SK-N-SH (cell line): ENCODE measurements at regions not wholly inside any gene's neighbourhood (a gene's known extent, or its start where the extent isn't known, plus 50 kb on each side); places are given as distances from the start of the nearest gene placed in this dataset.

Source experiments
- CTCF ChIA-PET: fragments of 300-600, 350-600 bp; formaldehyde crosslinking; extraction: SDS; loops from one replicate; lab custom pipeline; 2021; lab: Yijun Ruan, JAX
- POLR2A ChIA-PET: fragments of 350-600 bp; sonication (Branson Sonifier 250); formaldehyde crosslinking; extraction: SDS; loops from one replicate; lab custom pipeline; 2020; ENCODE audit warnings: antibody characterized with exemption, inconsistent platforms; lab: Yijun Ruan, JAX
- DNase-seq: peaks from one replicate; pipeline ENCODE4 v3.0.0; 2012
- H2AFZ ChIP-seq: fragments of 200-600 bp; sonication (generic); 2 replicates; pipeline ENCODE4 v1.8.1; 2016; ENCODE audit warnings: antibody characterized with exemption, mild to moderate bottlenecking, low read depth
- H3F3A ChIP-seq: fragments of 200-600 bp; sonication (generic); replicated peaks from 2 replicates; pipeline ENCODE3; 2016; ENCODE audit warnings: antibody characterized with exemption, mild to moderate bottlenecking; ENCODE audit not compliant: insufficient read depth
- H3K27ac ChIP-seq, 2 experiments: fragments of 200-500 bp in 1 of 2; fragments of 200-600 bp in 1 of 2; sonication (Bioruptor generic) in 1 of 2; sonication (generic), shearing (Covaris generic) in 1 of 2; 2 replicates each; pipeline versions ENCODE4 v1.5.1 to v1.6.1; 2014 to 2016; ENCODE audit warnings: low read depth in 2 of 2, inconsistent platforms in 1 of 2, low read length in 1 of 2, mild to moderate bottlenecking in 1 of 2, mixed read lengths in 1 of 2
- H3K27me3 ChIP-seq: fragments of 200-600 bp; sonication (generic), shearing (Covaris generic); 2 replicates; pipeline ENCODE4 v1.6.1; 2016; ENCODE audit warnings: mixed run types; ENCODE audit not compliant: insufficient read depth
- H3K36me3 ChIP-seq, 2 experiments: fragments of 200-500 bp in 1 of 2; fragments of 200-600 bp in 1 of 2; sonication (Bioruptor generic) in 1 of 2; sonication (generic) in 1 of 2; replicated peaks in 1 of 2; 2 replicates each; pipeline versions ENCODE3 to v1.5.1; 2014 to 2016; ENCODE audit warnings: low read length in 1 of 2, mild to moderate bottlenecking in 1 of 2; ENCODE audit not compliant: insufficient read depth in 2 of 2, control insufficient read depth in 1 of 2
- H3K4me1 ChIP-seq, 2 experiments: fragments of 200-500 bp in 1 of 2; fragments of 200-600 bp in 1 of 2; sonication (Bioruptor generic) in 1 of 2; sonication (generic), shearing (Covaris generic) in 1 of 2; 2 replicates each; pipeline versions ENCODE4 v1.5.1 to v1.6.1; 2014 to 2016; ENCODE audit warnings: low read depth in 1 of 2, low read length in 1 of 2, mixed run types in 1 of 2; ENCODE audit not compliant: insufficient read depth in 2 of 2, control insufficient read depth in 1 of 2
- H3K4me2 ChIP-seq: fragments of 200-600 bp; sonication (generic), shearing (Covaris generic); 2 replicates; pipeline ENCODE4 v1.6.1; 2017; ENCODE audit warnings: mixed run types
- H3K4me3 ChIP-seq, 2 experiments: fragments of 200-500 bp in 1 of 2; fragments of 200-600 bp in 1 of 2; sonication (Bioruptor generic) in 1 of 2; sonication (generic), shearing (Covaris generic) in 1 of 2; 2 replicates each; pipeline versions ENCODE4 v1.5.1 to v1.8.1; 2014 to 2016; ENCODE audit warnings: low read depth in 2 of 2, inconsistent platforms in 1 of 2, low read length in 1 of 2, mild to moderate bottlenecking in 1 of 2, mixed read lengths in 1 of 2, moderate library complexity in 1 of 2
- H3K79me2 ChIP-seq: fragments of 200-600 bp; sonication (generic); 2 replicates; pipeline ENCODE4 v1.8.1; 2017; ENCODE audit warnings: mild to moderate bottlenecking; ENCODE audit not compliant: insufficient read depth
- H3K9ac ChIP-seq: fragments of 200-600 bp; sonication (generic); 2 replicates; pipeline ENCODE4 v1.6.1; 2017; ENCODE audit warnings: mixed run types
- H3K9me2 ChIP-seq: fragments of 200-600 bp; sonication (generic); 2 replicates; pipeline ENCODE4 v1.6.1; 2017; ENCODE audit warnings: mixed run types
- H3K9me3 ChIP-seq: fragments of 200-600 bp; sonication (generic); 2 replicates; pipeline ENCODE4 v1.6.1; 2017; ENCODE audit warnings: mixed run types, mild to moderate bottlenecking, moderate library complexity
- H4K20me1 ChIP-seq: fragments of 200-600 bp; sonication (generic); 2 replicates; pipeline ENCODE4 v1.6.1; 2017; ENCODE audit warnings: mild to moderate bottlenecking, mixed run types; ENCODE audit not compliant: insufficient read depth
- CHD2 ChIP-seq: fragments of 150-350 bp; IDR thresholded peaks from 2 replicates; pipeline ENCODE4 v1.6.1; 2018; ENCODE audit warnings: low read length; ENCODE audit not compliant: partially characterized antibody
- CTCF ChIP-seq: fragments of 200-600 bp; sonication (generic); IDR thresholded peaks from 2 replicates; pipeline ENCODE4 v1.6.1; 2017; ENCODE audit warnings: antibody characterized with exemption, mild to moderate bottlenecking, moderate library complexity
- ELF1 ChIP-seq: IDR thresholded peaks from 2 replicates; pipeline ENCODE4 v1.4.0; 2012
- EP300 ChIP-seq, 2 experiments: IDR thresholded peaks; 2 replicates each; pipeline versions ENCODE4 v1.4.0 to v1.6.1; 2012; ENCODE audit warnings: borderline replicate concordance in 1 of 2, low read depth in 1 of 2, low read length in 1 of 2
- FOXM1 ChIP-seq: IDR thresholded peaks from 2 replicates; pipeline ENCODE4 v1.4.0; 2012; ENCODE audit warnings: low read depth, mild to moderate bottlenecking
- GATA2 ChIP-seq: sonication (generic); formaldehyde crosslinking; IDR thresholded peaks from 2 replicates; pipeline ENCODE4 v1.5.0; 2020; ENCODE audit warnings: mild to moderate bottlenecking, missing genetic modification reagents
- IRF3 ChIP-seq: fragments of 150-350 bp; IDR thresholded peaks from 2 replicates; pipeline ENCODE4 v1.6.1; 2016; ENCODE audit warnings: mild to moderate bottlenecking, low read depth, low read length
- JUND ChIP-seq: IDR thresholded peaks from 2 replicates; pipeline ENCODE4 v1.4.0; 2012
- MAX ChIP-seq: IDR thresholded peaks from 2 replicates; pipeline ENCODE4 v1.4.0; 2012; ENCODE audit warnings: low read depth
- POLR2AphosphoS5 ChIP-seq: IDR thresholded peaks from 2 replicates; pipeline ENCODE4 v1.6.1; 2012; ENCODE audit warnings: low read depth, low read length
- RCOR1 ChIP-seq: fragments of 150-350 bp; IDR thresholded peaks from 2 replicates; pipeline ENCODE4 v1.6.1; 2017; ENCODE audit warnings: antibody characterized with exemption, low read length
- REST ChIP-seq: IDR thresholded peaks from 2 replicates; pipeline ENCODE4 v1.6.1; 2012; ENCODE audit warnings: mild to moderate bottlenecking, low read depth, low read length, moderate library complexity
- RFX5 ChIP-seq: IDR thresholded peaks from 2 replicates; pipeline ENCODE4 v1.6.1; 2012; ENCODE audit warnings: mild to moderate bottlenecking, improper control_type of control experiment, low read length
- RXRA ChIP-seq: IDR thresholded peaks from 2 replicates; pipeline ENCODE4 v1.4.0; 2012; ENCODE audit warnings: low read depth, mild to moderate bottlenecking, borderline replicate concordance
- SIN3A ChIP-seq: IDR thresholded peaks from 2 replicates; pipeline ENCODE4 v1.6.1; 2012; ENCODE audit warnings: low read depth, mild to moderate bottlenecking, low read length, moderate library complexity, borderline replicate concordance
- TAF1 ChIP-seq: IDR thresholded peaks from 2 replicates; pipeline ENCODE4 v1.6.1; 2012; ENCODE audit warnings: low read depth, mild to moderate bottlenecking, low read length, moderate library complexity, borderline replicate concordance
- TCF12 ChIP-seq: IDR thresholded peaks from 2 replicates; pipeline ENCODE4 v1.4.0; 2012
- USF2 ChIP-seq: fragments of 150-350 bp; IDR thresholded peaks from 2 replicates; pipeline ENCODE4 v1.6.1; 2017; ENCODE audit warnings: antibody characterized with exemption, low read length, low read depth, borderline replicate concordance
- YY1 ChIP-seq: IDR thresholded peaks from 2 replicates; pipeline ENCODE4 v1.4.0; 2012; ENCODE audit warnings: low read depth, mild to moderate bottlenecking
- WGBS: methylation state at CpG from one replicate; pipeline ENCODE4 v1.1.6; 2017; ENCODE audit warnings: low lambda C conversion rate; 5-methylcytosine and 5-hydroxymethylcytosine counted together

- CTCF ChIA-PET: no interaction called here
- no peak overlapping the region for H3K27ac ChIP-seq
- no peaks in the 10 kb centered on the region for H3K36me3 ChIP-seq
Measured at GRCh38 chr4:152218576-152218975, 317.3 kb downstream of the FBXW7 start.

More at GRCh38 chr4:152218576-152218975, 317.3 kb downstream of the FBXW7 start:
- Histone ChIP-seq H3K4me1 (no peaks in the 10 kb centered on the region; a peak in 1 of 4 replicates), H3K9me2 (no peaks in the 10 kb centered on the region), H4K20me1 (no peaks in the 10 kb centered on the region), H3K79me2 (no peaks in the 10 kb centered on the region), H3F3A (no peaks in the 10 kb centered on the region), H3K4me3 (no peak overlapping the region), H2AFZ (no peak overlapping the region), H3K9me3 (no peaks in the 10 kb centered on the region), H3K4me2 (no peak overlapping the region), H3K27me3 (no peaks in the 10 kb centered on the region), H3K9ac (no peak overlapping the region)
- WGBS: 53% methylated on average over 4 of the region's 4 CpGs
- POLR2A ChIA-PET: no interaction called here
- TF ChIP-seq MAX (no peak), IRF3 (no peak), CTCF (no peak), POLR2AphosphoS5 (no peak), USF2 (no peak), JUND (no peak), RCOR1 (no peak), TAF1 (no peak), TCF12 (no peak), REST (no peak), YY1 (no peak), CHD2 (no peak), RFX5 (no peak), EP300 (IDR thresholded peaks at IDR 0.05; ENCODE audit: borderline replicate concordance in 1 of 2, low read depth in 1 of 2, low read length in 1 of 2) (no peak), SIN3A (no peak), GATA2 (CRISPR knock-in tag) (no peak), FOXM1 (no peak), RXRA (no peak), ELF1 (no peak)
- DNase-seq: no peak
